ENCODE measurements at regions not wholly inside any gene's neighbourhood (a gene's known extent, or its start where the extent isn't known, plus 50 kb on each side); places are given as distances from the start of the nearest gene placed in this dataset.

DNA sequence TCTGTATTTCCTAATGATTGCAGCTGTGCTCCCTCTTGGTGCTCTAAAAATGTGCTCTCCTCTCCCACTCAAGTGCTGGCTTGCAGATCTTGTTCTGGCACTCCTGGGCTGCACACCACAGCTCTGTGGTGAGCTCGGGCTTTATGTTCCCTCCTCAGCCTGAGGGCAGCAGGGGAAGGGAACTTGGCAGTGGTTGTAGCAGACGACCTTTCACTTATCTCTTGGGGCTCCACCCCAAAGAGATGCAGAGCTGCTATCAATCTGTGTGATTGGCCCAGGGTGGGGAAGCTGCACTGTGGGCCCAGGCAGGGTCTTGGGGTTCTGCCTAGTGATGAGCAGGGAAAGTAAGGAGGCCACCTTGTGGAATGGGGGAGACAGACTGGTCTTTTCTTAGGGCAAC, 143.5 kb upstream of the GORAB start:
- Histone ChIP-seq H3K9me3 (ENCODE audit: control extremely low read depth in 1 of 5, control insufficient read depth in 4 of 5, insufficient read depth in 2 of 5, low read depth in 1 of 5, low read length in 4 of 5) (peaks cover 0 to under 1% (median 0%) of the 10 kb centered on the region in 5 experiments), H3K27me3 (replicated peaks in 2 of 5; ENCODE audit: control insufficient read depth in 4 of 5, insufficient read depth in 5 of 5, low read length in 4 of 5) (no peaks in the 10 kb centered on the region), H3K4me3 (ENCODE audit: control insufficient read depth in 1 of 7, extremely low read depth in 1 of 7, insufficient read depth in 4 of 7, low read depth in 2 of 7, low read length in 6 of 7) (no peak overlapping the region), H3K27ac (ENCODE audit: insufficient read depth in 1 of 2, low read depth in 1 of 2, low read length in 2 of 2, poor library complexity in 1 of 2, severe bottlenecking in 2 of 2) (no peak overlapping the region), H3K36me3 (ENCODE audit: control insufficient read depth in 4 of 4, insufficient read depth in 4 of 4, low read length in 3 of 4) (no peaks in the 10 kb centered on the region), H3K4me1 (ENCODE audit: control extremely low read depth in 1 of 4, control insufficient read depth in 4 of 4, insufficient read depth in 4 of 4, low read length in 3 of 4) (no peaks in the 10 kb centered on the region)
- POLR2A ChIA-PET = no interaction called here
- CTCF ChIA-PET = no interaction called here
- DNase-seq = no peak
- 79% methylated on average over 2 of the region's 2 CpGs for WGBS (ENCODE audit: insufficient coverage)

DNA sequence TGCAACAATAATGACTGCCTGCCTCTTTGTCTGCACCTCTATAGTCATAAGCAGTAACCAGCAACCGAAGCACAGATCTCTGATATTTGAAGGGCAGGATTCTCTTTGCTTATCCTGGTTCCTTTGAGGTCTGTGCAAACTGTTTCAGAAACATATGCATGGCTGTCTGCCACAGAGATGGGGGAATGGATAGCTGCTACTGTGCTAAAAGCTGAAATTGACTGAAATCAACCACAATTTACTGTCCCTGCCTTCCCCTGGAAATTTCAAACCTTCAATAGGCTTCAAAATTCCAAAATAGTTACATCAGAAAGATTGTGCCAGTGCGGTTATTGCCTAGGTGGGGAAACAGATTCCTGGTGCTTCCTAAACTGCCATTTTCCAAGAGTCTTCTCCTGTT, 136.8 kb upstream of the GORAB start:
- 100% methylated on average over 2 of the region's 2 CpGs for WGBS (ENCODE audit: insufficient coverage)
- Histone ChIP-seq H3K27ac (ENCODE audit: insufficient read depth in 1 of 2, low read depth in 1 of 2, low read length in 2 of 2, poor library complexity in 1 of 2, severe bottlenecking in 2 of 2) (no peak overlapping the region), H3K4me3 (ENCODE audit: control insufficient read depth in 1 of 7, extremely low read depth in 1 of 7, insufficient read depth in 4 of 7, low read depth in 2 of 7, low read length in 6 of 7) (no peak overlapping the region), H3K36me3 (ENCODE audit: control insufficient read depth in 4 of 4, insufficient read depth in 4 of 4, low read length in 3 of 4) (no peaks in the 10 kb centered on the region), H3K9me3 (ENCODE audit: control extremely low read depth in 1 of 5, control insufficient read depth in 4 of 5, insufficient read depth in 2 of 5, low read depth in 1 of 5, low read length in 4 of 5) (peaks cover 0 to 2% (median 0%) of the 10 kb centered on the region in 5 experiments), H3K4me1 (ENCODE audit: control extremely low read depth in 1 of 4, control insufficient read depth in 4 of 4, insufficient read depth in 4 of 4, low read length in 3 of 4) (no peaks in the 10 kb centered on the region), H3K27me3 (replicated peaks in 2 of 5; ENCODE audit: control insufficient read depth in 4 of 5, insufficient read depth in 5 of 5, low read length in 4 of 5) (peaks cover 0 to 3% (median 0%) of the 10 kb centered on the region in 5 experiments)
- POLR2A ChIA-PET = no interaction called here
- CTCF ChIA-PET = no interaction called here
- no peak for DNase-seq

DNA sequence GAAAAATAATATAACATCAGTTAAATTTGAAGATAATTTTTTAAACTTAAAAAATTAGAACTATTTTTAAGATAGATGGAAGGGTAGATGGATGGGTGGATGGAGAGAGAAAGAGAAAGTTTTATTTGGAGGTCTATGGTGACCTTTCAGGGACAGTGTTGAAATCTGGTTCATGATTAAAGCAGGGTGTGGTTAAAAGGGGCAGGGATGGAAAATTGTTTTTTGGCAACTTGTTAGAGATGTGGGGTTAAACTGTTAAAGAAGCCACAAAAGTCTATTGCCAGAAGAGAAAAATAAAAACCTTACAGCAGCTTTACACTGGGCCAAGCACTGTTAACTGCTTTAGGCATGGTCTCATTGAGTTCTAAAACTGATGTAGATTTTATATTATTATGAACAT, 134.9 kb upstream of the GORAB start:
- H3K4me3 ChIP-seq (ENCODE audit: control insufficient read depth in 1 of 7, extremely low read depth in 1 of 7, insufficient read depth in 4 of 7, low read depth in 2 of 7, low read length in 6 of 7) = no peak overlapping the region
- CTCF ChIA-PET = no interaction called here
- no peak overlapping the region for H3K27ac ChIP-seq (ENCODE audit: insufficient read depth in 1 of 2, low read depth in 1 of 2, low read length in 2 of 2, poor library complexity in 1 of 2, severe bottlenecking in 2 of 2)
- H3K27me3 ChIP-seq (replicated peaks in 2 of 5; ENCODE audit: control insufficient read depth in 4 of 5, insufficient read depth in 5 of 5, low read length in 4 of 5) = peaks cover 0 to 3% (median 0%) of the 10 kb centered on the region in 5 experiments
- DNase-seq = no peak
- peaks cover 0 to 2% (median 0%) of the 10 kb centered on the region in 5 experiments for H3K9me3 ChIP-seq (ENCODE audit: control extremely low read depth in 1 of 5, control insufficient read depth in 4 of 5, insufficient read depth in 2 of 5, low read depth in 1 of 5, low read length in 4 of 5)
- H3K36me3 ChIP-seq (ENCODE audit: control insufficient read depth in 4 of 4, insufficient read depth in 4 of 4, low read length in 3 of 4) = no peaks in the 10 kb centered on the region
- H3K4me1 ChIP-seq (ENCODE audit: control extremely low read depth in 1 of 4, control insufficient read depth in 4 of 4, insufficient read depth in 4 of 4, low read length in 3 of 4) = no peaks in the 10 kb centered on the region
- POLR2A ChIA-PET = no interaction called here

DNA sequence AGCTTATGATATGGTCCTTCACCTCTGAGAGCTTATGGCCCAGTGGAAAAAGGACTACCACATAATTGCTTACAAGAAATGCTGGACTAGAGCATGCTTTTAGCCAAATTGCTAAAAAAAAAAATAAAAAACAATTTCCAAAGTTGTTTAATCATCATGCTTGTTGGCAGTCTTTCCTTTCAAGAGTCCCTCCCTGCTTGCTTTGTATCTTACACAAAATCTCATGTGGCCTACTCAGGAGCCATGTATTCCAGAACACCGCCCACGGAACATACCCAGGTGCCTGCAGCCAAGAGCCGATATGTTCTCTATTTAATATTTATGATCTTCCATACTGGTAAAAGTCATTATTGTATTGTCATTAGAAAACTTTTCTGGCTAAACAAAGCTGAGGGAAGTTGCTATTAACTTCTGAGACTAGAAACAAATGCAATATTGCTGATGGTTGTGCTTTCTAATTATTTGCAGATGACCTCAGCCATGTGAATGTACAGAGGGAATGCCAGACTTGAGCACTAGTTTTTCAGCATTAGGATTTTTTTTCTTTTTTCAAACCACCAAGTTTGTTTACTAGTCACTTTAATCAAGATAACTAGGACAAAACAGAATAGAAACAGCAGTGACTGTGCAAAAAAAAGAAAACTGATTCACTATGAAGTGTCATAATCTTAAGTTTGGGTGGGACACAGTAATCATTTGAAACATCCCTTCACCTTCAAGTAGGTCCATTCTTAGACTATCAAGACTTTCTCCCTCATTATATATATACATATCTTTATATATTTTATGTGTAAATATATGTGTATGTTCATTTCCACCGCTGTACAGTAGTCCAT, 129.3 kb upstream of the GORAB start:
- Histone ChIP-seq H3K4me3 (ENCODE audit: control insufficient read depth in 1 of 7, extremely low read depth in 1 of 7, insufficient read depth in 4 of 7, low read depth in 2 of 7, low read length in 6 of 7) (no peak overlapping the region), H3K36me3 (ENCODE audit: control insufficient read depth in 4 of 4, insufficient read depth in 4 of 4, low read length in 3 of 4) (no peaks in the 10 kb centered on the region), H3K27ac (ENCODE audit: insufficient read depth in 1 of 2, low read depth in 1 of 2, low read length in 2 of 2, poor library complexity in 1 of 2, severe bottlenecking in 2 of 2) (no peak overlapping the region), H3K9me3 (ENCODE audit: control extremely low read depth in 1 of 5, control insufficient read depth in 4 of 5, insufficient read depth in 2 of 5, low read depth in 1 of 5, low read length in 4 of 5) (no peaks in the 10 kb centered on the region), H3K4me1 (ENCODE audit: control extremely low read depth in 1 of 4, control insufficient read depth in 4 of 4, insufficient read depth in 4 of 4, low read length in 3 of 4) (no peaks in the 10 kb centered on the region), H3K27me3 (replicated peaks in 2 of 5; ENCODE audit: control insufficient read depth in 4 of 5, insufficient read depth in 5 of 5, low read length in 4 of 5) (peaks cover 0 to 3% (median 0%) of the 10 kb centered on the region in 5 experiments)
- CTCF ChIA-PET = no interaction called here
- no peak for DNase-seq
- no CpG with 5 or more reads among the region's 4 CpGs for WGBS (ENCODE audit: insufficient coverage)
- POLR2A ChIA-PET = no interaction called here

DNA sequence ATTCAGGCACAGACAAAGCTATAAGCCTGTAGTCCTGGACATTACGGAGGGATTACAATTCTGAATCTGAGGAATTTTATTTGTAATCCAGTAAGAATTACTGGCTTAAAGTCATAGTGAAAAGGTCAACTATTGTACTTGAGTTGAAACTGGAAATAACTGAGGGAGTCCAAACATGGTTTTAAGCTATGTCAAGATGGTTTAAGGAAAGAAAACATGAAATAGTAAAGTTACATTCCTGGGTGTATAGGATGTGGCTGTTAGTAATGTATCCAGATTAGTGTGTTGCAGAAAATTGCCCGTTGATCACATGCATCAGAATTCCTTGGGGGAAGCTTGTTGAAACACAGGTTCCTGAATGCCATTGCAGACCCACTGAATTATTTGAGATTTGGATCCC, 124.8 kb upstream of the GORAB start:
- Histone ChIP-seq H3K27ac (ENCODE audit: insufficient read depth in 1 of 2, low read depth in 1 of 2, low read length in 2 of 2, poor library complexity in 1 of 2, severe bottlenecking in 2 of 2) (no peak overlapping the region), H3K4me3 (ENCODE audit: control insufficient read depth in 1 of 7, extremely low read depth in 1 of 7, insufficient read depth in 4 of 7, low read depth in 2 of 7, low read length in 6 of 7) (no peak overlapping the region), H3K36me3 (ENCODE audit: control insufficient read depth in 4 of 4, insufficient read depth in 4 of 4, low read length in 3 of 4) (no peaks in the 10 kb centered on the region), H3K9me3 (ENCODE audit: control extremely low read depth in 1 of 5, control insufficient read depth in 4 of 5, insufficient read depth in 2 of 5, low read depth in 1 of 5, low read length in 4 of 5) (no peaks in the 10 kb centered on the region), H3K27me3 (replicated peaks in 2 of 5; ENCODE audit: control insufficient read depth in 4 of 5, insufficient read depth in 5 of 5, low read length in 4 of 5) (no peaks in the 10 kb centered on the region), H3K4me1 (ENCODE audit: control extremely low read depth in 1 of 4, control insufficient read depth in 4 of 4, insufficient read depth in 4 of 4, low read length in 3 of 4) (no peaks in the 10 kb centered on the region)
- POLR2A ChIA-PET = no interaction called here
- 100% methylated on average over 2 of the region's 2 CpGs for WGBS (ENCODE audit: insufficient coverage)
- CTCF ChIA-PET = no interaction called here
- DNase-seq = no peak

GRCh38 chr1:170407581-170407980, 124.4 kb upstream of the GORAB start:
- no peaks in the 10 kb centered on the region for H3K9me3 ChIP-seq (ENCODE audit: control extremely low read depth in 1 of 5, control insufficient read depth in 4 of 5, insufficient read depth in 2 of 5, low read depth in 1 of 5, low read length in 4 of 5)
- no peak overlapping the region for H3K27ac ChIP-seq (ENCODE audit: insufficient read depth in 1 of 2, low read depth in 1 of 2, low read length in 2 of 2, poor library complexity in 1 of 2, severe bottlenecking in 2 of 2)
- ChIA-PET POLR2A (no interaction called here), CTCF (no interaction called here)
- no CpG with 5 or more reads among the region's 1 CpG for WGBS (ENCODE audit: insufficient coverage)
- H3K4me3 ChIP-seq (ENCODE audit: control insufficient read depth in 1 of 7, extremely low read depth in 1 of 7, insufficient read depth in 4 of 7, low read depth in 2 of 7, low read length in 6 of 7) = no peak overlapping the region
- no peaks in the 10 kb centered on the region for H3K36me3 ChIP-seq (ENCODE audit: control insufficient read depth in 4 of 4, insufficient read depth in 4 of 4, low read length in 3 of 4)
- H3K4me1 ChIP-seq (ENCODE audit: control extremely low read depth in 1 of 4, control insufficient read depth in 4 of 4, insufficient read depth in 4 of 4, low read length in 3 of 4) = no peaks in the 10 kb centered on the region
- DNase-seq = no peak
- H3K27me3 ChIP-seq (replicated peaks in 2 of 5; ENCODE audit: control insufficient read depth in 4 of 5, insufficient read depth in 5 of 5, low read length in 4 of 5) = no peaks in the 10 kb centered on the region

DNA sequence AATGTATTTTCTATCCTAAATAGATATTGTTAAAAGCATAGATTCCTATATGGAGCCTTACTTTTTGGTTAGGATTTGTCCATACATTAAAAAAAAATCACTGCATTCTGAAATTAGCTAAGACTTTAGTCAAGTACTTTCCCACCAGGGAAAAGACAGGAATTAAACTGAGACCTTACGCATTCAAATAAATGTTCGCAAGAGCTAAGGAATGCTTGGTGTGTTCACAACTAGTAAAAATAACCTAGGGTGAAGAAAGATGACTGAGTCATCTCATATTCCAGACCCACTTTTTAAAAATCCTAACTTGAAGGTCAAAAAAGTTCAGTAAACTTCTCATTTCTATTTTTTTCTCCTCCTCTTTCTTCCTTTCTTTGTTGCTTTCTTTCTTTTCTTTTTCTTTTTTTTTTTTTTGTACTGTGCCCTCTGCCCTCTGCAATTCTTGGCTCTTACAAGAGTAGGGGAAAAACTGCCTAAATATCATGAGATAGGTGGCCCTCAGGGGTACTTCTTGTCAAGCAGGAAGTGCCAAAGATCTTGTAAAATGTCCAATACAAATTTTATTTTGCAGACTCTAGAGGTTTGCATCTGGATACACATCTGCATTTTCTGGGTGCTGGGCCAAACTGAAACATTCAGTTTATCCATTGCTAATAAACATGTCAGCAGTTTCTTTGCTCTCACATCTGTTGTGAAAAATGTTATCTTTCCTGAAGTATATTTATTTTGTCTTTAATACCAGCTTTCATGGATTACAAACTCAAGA, 121.4 kb upstream of the GORAB start:
- POLR2A ChIA-PET = no interaction called here
- Histone ChIP-seq H3K36me3 (ENCODE audit: control insufficient read depth in 4 of 4, insufficient read depth in 4 of 4, low read length in 3 of 4) (no peaks in the 10 kb centered on the region), H3K4me3 (ENCODE audit: control insufficient read depth in 1 of 7, extremely low read depth in 1 of 7, insufficient read depth in 4 of 7, low read depth in 2 of 7, low read length in 6 of 7) (no peak overlapping the region), H3K27ac (ENCODE audit: insufficient read depth in 1 of 2, low read depth in 1 of 2, low read length in 2 of 2, poor library complexity in 1 of 2, severe bottlenecking in 2 of 2) (no peak overlapping the region), H3K27me3 (replicated peaks in 2 of 5; ENCODE audit: control insufficient read depth in 4 of 5, insufficient read depth in 5 of 5, low read length in 4 of 5) (no peaks in the 10 kb centered on the region), H3K4me1 (ENCODE audit: control extremely low read depth in 1 of 4, control insufficient read depth in 4 of 4, insufficient read depth in 4 of 4, low read length in 3 of 4) (no peaks in the 10 kb centered on the region), H3K9me3 (ENCODE audit: control extremely low read depth in 1 of 5, control insufficient read depth in 4 of 5, insufficient read depth in 2 of 5, low read depth in 1 of 5, low read length in 4 of 5) (no peaks in the 10 kb centered on the region)
- 95% methylated on average over 2 of the region's 2 CpGs for WGBS (ENCODE audit: insufficient coverage)
- CTCF ChIA-PET = no interaction called here
- no peak for DNase-seq
